CD4-positive, alpha-beta T cell (primary cell): ENCODE measurements at regions not wholly inside any gene's neighbourhood (a gene's known extent, or its start where the extent isn't known, plus 50 kb on each side); places are given as distances from the start of the nearest gene placed in this dataset.

Experiments
- ATAC-seq: fragments of 200-7000 bp; cut with Tn5 transposase; one replicate; pipeline ENCODE4 v1.10.0; 2022; ENCODE audit warnings: mild to moderate bottlenecking; ENCODE audit not compliant: poor library complexity
- CTCF ChIA-PET: fragments of 350-600 bp; sonication (Branson Sonifier 250); formaldehyde crosslinking; loops from one replicate; lab custom pipeline; 2021; ENCODE audit warnings: antibody characterized with exemption, inconsistent platforms; lab: Charles Lee
- POLR2A ChIA-PET: fragments of 350-600 bp; sonication (Branson Sonifier 250); formaldehyde crosslinking; loops from one replicate; lab custom pipeline; 2021; ENCODE audit warnings: antibody characterized with exemption, inconsistent platforms; lab: Charles Lee
- DNase-seq, 14 experiments: peaks; one replicate each; pipeline ENCODE4 v3.0.0-alpha.2; 2013 to 2020; ENCODE audit warnings: mixed read lengths in 2 of 14
- H3K27ac ChIP-seq, 2 donors: one replicate each; pipeline versions ENCODE4 v1.5.1 to v1.7.0; 2013; ENCODE audit warnings: low read length in 2 of 2, low read depth in 1 of 2, mild to moderate bottlenecking in 1 of 2
- H3K27me3 ChIP-seq, 2 experiments: 1 replicate in 1 of 2; 2 replicates in 1 of 2; pipeline versions ENCODE4 v1.6.1 to v1.7.0; 2013; ENCODE audit warnings: low read length in 2 of 2, control low read depth in 1 of 2, mild to moderate bottlenecking in 1 of 2, moderate library complexity in 1 of 2; ENCODE audit not compliant: insufficient read depth in 2 of 2, control insufficient read depth in 1 of 2
- H3K36me3 ChIP-seq: one replicate; pipeline ENCODE4 v1.6.1; 2013; ENCODE audit warnings: low read length, control low read depth; ENCODE audit not compliant: insufficient read depth
- H3K4me1 ChIP-seq: one replicate; pipeline ENCODE4 v1.6.1; 2013; ENCODE audit warnings: low read length, control low read depth; ENCODE audit not compliant: insufficient read depth
- H3K4me3 ChIP-seq: one replicate; pipeline ENCODE4 v1.5.1; 2013; ENCODE audit warnings: mild to moderate bottlenecking, low read length, moderate library complexity
- H3K9me3 ChIP-seq, 2 experiments: 1 replicate in 1 of 2; 2 replicates in 1 of 2; pipeline versions ENCODE4 v1.6.1 to v1.7.0; 2013; ENCODE audit warnings: low read length in 2 of 2, mild to moderate bottlenecking in 2 of 2, control low read depth in 1 of 2, moderate library complexity in 1 of 2; ENCODE audit not compliant: control insufficient read depth in 1 of 2, insufficient read depth in 1 of 2
- H3K27ac Mint-ChIP-seq: one replicate; pipeline ENCODE4 v1.8.0; 2020; ENCODE audit warnings: mixed read lengths
- H3K27me3 Mint-ChIP-seq: one replicate; pipeline ENCODE4 v1.8.0; 2021; ENCODE audit warnings: mixed read lengths
- H3K36me3 Mint-ChIP-seq: one replicate; pipeline ENCODE4 v1.8.0; 2021; ENCODE audit warnings: low read depth, mixed read lengths
- H3K4me1 Mint-ChIP-seq: one replicate; pipeline ENCODE4 v1.8.0; 2021; ENCODE audit warnings: low read depth, mixed read lengths
- H3K4me3 Mint-ChIP-seq: one replicate; pipeline ENCODE4 v1.8.0; 2020; ENCODE audit warnings: mild to moderate bottlenecking, mixed read lengths
- H3K9me3 Mint-ChIP-seq: one replicate; pipeline ENCODE4 v1.8.0; 2020; ENCODE audit warnings: mixed read lengths
- CTCF ChIP-seq: fragments of 200-600 bp; IDR thresholded peaks from one replicate; pipeline ENCODE4 v1.8.0; 2022; ENCODE audit warnings: antibody characterized with exemption, mild to moderate bottlenecking
- intact Hi-C, 2 experiments: fragments of 100-400 bp; cut with DNase I in 1 of 2; cut with micrococcal nuclease in 1 of 2; formaldehyde crosslinking; loops; one replicate each; pipeline versions ENCODE4 v1.15.1 to v1.9.0; 2023 to 2025; cut with DNase I, micrococcal nuclease

- H3K4me3 ChIP-seq: no peak overlapping the region
- H3K27ac ChIP-seq: no peak overlapping the region
- no peaks in the 10 kb centered on the region for H3K27me3 ChIP-seq
- no peaks in the 10 kb centered on the region for H3K36me3 ChIP-seq
- intact Hi-C loops: no loop called here
- no peaks in the 10 kb centered on the region for H3K9me3 ChIP-seq
- ATAC-seq (no peak), DNase-seq (no peak)
- no peak overlapping the region for H3K4me3 Mint-ChIP-seq
- H3K9me3 Mint-ChIP-seq: no peaks in the 10 kb centered on the region
- no peaks in the 10 kb centered on the region for H3K4me1 ChIP-seq
- no peak overlapping the region for H3K27ac Mint-ChIP-seq
- no peaks in the 10 kb centered on the region for H3K36me3 Mint-ChIP-seq
- POLR2A ChIA-PET: no interaction called here
- no peak for TF ChIP-seq CTCF
- CTCF ChIA-PET: no interaction called here
- H3K27me3 Mint-ChIP-seq: no peaks in the 10 kb centered on the region
- no peaks in the 10 kb centered on the region for H3K4me1 Mint-ChIP-seq
Measured at GRCh38 chrX:39534949-39535348, 562.8 kb downstream of the BCOR start.

- no peak overlapping the region for H3K27ac ChIP-seq
- H3K36me3 Mint-ChIP-seq: no peaks in the 10 kb centered on the region
- no peak for TF ChIP-seq CTCF
- no peak for ATAC-seq
- no peaks in the 10 kb centered on the region for H3K36me3 ChIP-seq
- H3K4me3 ChIP-seq: no peak overlapping the region
- CTCF ChIA-PET: no interaction called here
- no peaks in the 10 kb centered on the region for H3K27me3 Mint-ChIP-seq
- DNase-seq: no peak
- H3K9me3 Mint-ChIP-seq: no peaks in the 10 kb centered on the region
- H3K27me3 ChIP-seq: no peaks in the 10 kb centered on the region
- no peak overlapping the region for H3K4me3 Mint-ChIP-seq
- H3K27ac Mint-ChIP-seq: no peak overlapping the region
- H3K4me1 Mint-ChIP-seq: no peaks in the 10 kb centered on the region
- H3K4me1 ChIP-seq: no peaks in the 10 kb centered on the region
- intact Hi-C loops: no loop called here
- H3K9me3 ChIP-seq: no peaks in the 10 kb centered on the region
- POLR2A ChIA-PET: no interaction called here
Measured at GRCh38 chrX:39536211-39536610, 561.5 kb downstream of the BCOR start.

GRCh38 chrX:39541881-39542280 lies 555.9 kb downstream of the BCOR start:
- H3K36me3 ChIP-seq: no peaks in the 10 kb centered on the region
- no peak for DNase-seq
- no peaks in the 10 kb centered on the region for H3K27me3 ChIP-seq
- H3K4me3 ChIP-seq: no peak overlapping the region
- no peak overlapping the region for H3K27ac ChIP-seq
- ChIA-PET CTCF (no interaction called here), POLR2A (no interaction called here)
- TF ChIP-seq CTCF: no peak
- Mint-ChIP-seq H3K27ac (no peak overlapping the region), H3K27me3 (no peaks in the 10 kb centered on the region), H3K4me3 (no peak overlapping the region), H3K4me1 (no peaks in the 10 kb centered on the region), H3K9me3 (peaks cover 2% of the 10 kb centered on the region), H3K36me3 (no peaks in the 10 kb centered on the region)
- H3K4me1 ChIP-seq: no peaks in the 10 kb centered on the region
- ATAC-seq: no peak
- intact Hi-C loops: no loop called here
- no peaks in the 10 kb centered on the region for H3K9me3 ChIP-seq
